Kidney epithelial cell (primary cell): ENCODE measurements at regions not wholly inside any gene's neighbourhood (a gene's known extent, or its start where the extent isn't known, plus 50 kb on each side); places are given as distances from the start of the nearest gene placed in this dataset.

ENCODE experiments used
- DNase-seq: peaks from one replicate; pipeline ENCODE4 v3.0.0-alpha.2; 2010; ENCODE audit warnings: low read depth
- H3K27me3 ChIP-seq: 2 replicates; pipeline ENCODE4 v1.6.0; 2011; ENCODE audit warnings: low read length; ENCODE audit not compliant: control insufficient read depth, insufficient read depth
- H3K36me3 ChIP-seq: 2 replicates; pipeline ENCODE4 v1.5.1; 2011; ENCODE audit warnings: low read length; ENCODE audit not compliant: control insufficient read depth, insufficient read depth
- H3K4me3 ChIP-seq: 2 replicates; pipeline ENCODE4 v1.5.1; 2011; ENCODE audit warnings: low read depth, mild to moderate bottlenecking, control low read depth, low read length
- TF ChIP-seq, protein P1 (sequence below): IDR thresholded peaks from 2 replicates; pipeline ENCODE4 v1.5.1; 2011; ENCODE audit warnings: mild to moderate bottlenecking, moderate library complexity, low read length, control low read depth, inconsistent platforms; ENCODE audit not compliant: insufficient read depth, poor library complexity, severe bottlenecking

DNA sequence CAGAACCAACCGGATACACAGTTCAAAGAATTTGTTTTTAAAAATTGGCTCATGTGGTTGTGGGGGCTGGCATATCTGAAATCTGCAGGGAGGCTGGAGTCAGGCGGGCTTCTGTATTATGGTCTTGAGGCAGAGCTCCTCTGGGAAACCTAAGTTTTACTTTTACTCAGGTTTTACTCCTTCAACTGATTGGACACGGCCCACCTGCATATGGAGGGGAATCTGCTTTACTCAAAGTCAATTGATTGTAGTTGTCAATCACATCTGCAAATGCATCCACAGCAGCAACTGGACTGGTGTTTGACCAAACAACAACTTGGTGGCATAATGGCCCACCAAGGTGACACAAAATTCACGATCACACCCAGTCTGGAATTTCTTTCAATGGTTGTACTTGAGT, 103.4 kb downstream of the ERMARD start:
- H3K4me3 ChIP-seq, result no peak overlapping the region
- TF ChIP-seq, protein P1, sequence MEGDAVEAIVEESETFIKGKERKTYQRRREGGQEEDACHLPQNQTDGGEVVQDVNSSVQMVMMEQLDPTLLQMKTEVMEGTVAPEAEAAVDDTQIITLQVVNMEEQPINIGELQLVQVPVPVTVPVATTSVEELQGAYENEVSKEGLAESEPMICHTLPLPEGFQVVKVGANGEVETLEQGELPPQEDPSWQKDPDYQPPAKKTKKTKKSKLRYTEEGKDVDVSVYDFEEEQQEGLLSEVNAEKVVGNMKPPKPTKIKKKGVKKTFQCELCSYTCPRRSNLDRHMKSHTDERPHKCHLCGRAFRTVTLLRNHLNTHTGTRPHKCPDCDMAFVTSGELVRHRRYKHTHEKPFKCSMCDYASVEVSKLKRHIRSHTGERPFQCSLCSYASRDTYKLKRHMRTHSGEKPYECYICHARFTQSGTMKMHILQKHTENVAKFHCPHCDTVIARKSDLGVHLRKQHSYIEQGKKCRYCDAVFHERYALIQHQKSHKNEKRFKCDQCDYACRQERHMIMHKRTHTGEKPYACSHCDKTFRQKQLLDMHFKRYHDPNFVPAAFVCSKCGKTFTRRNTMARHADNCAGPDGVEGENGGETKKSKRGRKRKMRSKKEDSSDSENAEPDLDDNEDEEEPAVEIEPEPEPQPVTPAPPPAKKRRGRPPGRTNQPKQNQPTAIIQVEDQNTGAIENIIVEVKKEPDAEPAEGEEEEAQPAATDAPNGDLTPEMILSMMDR, result no peak
- H3K36me3 ChIP-seq, result no peaks in the 10 kb centered on the region
- no peaks in the 10 kb centered on the region for H3K27me3 ChIP-seq
- DNase-seq, result no peak

DNA sequence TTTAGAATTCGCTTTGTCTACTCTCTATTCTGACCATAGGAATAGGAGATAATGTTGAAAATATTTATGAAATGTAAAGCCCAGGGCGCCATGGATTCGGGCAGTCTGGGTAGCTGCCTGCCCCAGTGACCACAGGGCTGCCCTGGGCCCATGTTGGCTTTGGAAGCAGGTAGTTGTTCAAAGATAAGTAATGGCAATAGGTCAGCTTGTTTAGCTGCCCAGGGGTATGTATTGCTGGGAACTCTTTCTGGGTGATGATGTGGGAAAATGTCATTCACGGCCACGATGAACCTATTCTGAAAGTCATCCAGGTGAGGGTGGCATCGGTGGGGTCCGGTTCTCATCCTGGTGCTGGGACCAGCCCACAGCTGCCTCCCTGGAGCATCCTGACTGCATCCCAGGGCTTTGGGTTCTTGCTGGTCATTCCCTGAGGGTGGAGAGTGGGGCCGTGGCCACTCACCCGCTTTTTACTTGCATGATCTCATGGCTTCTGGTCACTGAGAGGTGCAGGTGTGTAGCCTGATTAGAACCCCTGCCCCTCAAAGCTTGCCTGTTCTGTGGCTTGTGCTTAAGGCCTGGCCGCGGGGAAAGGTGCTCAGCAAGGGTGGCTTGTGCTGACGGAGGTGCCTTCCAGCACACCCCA, 102.8 kb downstream of the ERMARD start:
- H3K36me3 ChIP-seq, result no peaks in the 10 kb centered on the region
- no peaks in the 10 kb centered on the region for H3K27me3 ChIP-seq
- TF ChIP-seq, protein P1, result no peak
- DNase-seq, result no peak
- no peak overlapping the region for H3K4me3 ChIP-seq

DNA sequence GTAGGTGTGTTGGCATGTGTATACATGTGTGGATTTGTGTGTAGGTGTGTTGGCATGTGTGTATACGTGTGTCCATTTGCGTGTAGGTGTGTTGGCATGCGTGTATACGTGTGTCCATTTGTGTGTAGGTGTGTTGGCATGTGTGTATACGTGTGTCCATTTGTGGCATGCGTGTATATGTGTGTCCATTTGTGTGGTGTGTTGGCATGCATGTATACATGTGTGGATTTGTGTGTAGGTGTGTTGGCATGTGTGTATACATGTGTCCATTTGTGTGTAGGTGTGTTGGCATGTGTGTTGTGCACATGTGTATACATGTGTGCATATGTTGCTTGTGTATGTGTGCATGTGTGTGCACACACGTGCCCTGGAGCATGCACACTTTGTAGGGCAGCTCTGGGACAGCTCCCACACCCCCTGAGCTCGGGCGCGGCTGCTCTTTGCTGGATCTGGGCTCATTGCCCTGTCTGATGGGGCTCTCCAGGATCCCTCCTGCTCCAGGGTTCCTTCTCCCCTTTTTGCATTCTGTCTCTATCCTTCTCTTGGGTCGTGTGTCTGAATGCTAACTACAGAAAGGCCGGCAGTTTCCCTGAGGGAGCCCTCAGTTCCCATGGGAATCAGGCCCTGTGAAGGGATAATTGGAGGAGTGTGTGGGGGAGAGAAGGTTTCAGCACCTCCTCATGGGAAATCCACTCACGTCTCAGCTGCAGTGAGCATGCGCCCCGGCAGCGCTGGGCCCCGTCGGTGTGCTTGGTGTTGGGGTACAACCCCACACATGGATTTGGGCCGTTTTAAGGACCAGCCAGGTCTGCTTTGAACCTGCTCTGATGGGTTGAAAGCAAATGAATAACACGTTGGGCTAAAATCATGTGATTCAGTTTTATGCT, 102.0 kb downstream of the ERMARD start:
- H3K27me3 ChIP-seq, result no peaks in the 10 kb centered on the region
- DNase-seq, result no peak
- H3K36me3 ChIP-seq, result no peaks in the 10 kb centered on the region
- no peak overlapping the region for H3K4me3 ChIP-seq
- TF ChIP-seq, protein P1, result no peak

DNA sequence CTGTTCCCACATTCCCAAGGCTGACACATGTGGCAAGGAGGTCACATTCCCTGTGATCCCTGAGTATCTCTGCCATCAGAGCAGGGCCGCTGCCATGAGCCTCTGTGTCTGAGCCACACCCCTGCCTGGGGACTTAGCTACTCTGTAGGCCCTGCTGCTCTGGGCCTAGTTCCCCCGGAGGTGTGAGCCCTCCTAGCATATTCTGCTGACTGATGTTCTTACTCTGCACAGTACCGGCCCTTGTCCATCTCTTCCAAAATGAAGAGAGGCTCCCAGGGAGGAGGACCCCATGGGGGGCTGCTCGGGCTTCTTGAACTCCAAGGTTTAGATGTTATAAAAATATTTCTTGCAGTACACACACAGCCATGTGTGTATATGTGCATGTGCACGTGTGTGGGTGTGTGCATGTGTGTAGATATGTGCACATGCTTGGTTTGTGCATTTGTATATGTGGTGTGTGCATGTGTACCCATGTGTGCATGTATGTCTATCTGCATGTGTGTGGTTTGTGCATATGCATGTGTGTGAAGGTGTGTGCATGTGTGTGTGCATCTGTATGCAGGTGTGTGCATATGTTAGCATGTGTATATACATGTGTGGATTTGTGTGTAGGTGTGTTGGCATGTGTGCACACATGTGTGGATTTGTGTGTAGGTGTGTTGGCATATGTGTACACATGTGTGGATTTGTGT, 101.2 kb downstream of the ERMARD start:
- TF ChIP-seq, protein P1, result no peak
- Histone ChIP-seq H3K36me3 (no peaks in the 10 kb centered on the region), H3K4me3 (no peak overlapping the region), H3K27me3 (no peaks in the 10 kb centered on the region)
- no peak for DNase-seq

DNA sequence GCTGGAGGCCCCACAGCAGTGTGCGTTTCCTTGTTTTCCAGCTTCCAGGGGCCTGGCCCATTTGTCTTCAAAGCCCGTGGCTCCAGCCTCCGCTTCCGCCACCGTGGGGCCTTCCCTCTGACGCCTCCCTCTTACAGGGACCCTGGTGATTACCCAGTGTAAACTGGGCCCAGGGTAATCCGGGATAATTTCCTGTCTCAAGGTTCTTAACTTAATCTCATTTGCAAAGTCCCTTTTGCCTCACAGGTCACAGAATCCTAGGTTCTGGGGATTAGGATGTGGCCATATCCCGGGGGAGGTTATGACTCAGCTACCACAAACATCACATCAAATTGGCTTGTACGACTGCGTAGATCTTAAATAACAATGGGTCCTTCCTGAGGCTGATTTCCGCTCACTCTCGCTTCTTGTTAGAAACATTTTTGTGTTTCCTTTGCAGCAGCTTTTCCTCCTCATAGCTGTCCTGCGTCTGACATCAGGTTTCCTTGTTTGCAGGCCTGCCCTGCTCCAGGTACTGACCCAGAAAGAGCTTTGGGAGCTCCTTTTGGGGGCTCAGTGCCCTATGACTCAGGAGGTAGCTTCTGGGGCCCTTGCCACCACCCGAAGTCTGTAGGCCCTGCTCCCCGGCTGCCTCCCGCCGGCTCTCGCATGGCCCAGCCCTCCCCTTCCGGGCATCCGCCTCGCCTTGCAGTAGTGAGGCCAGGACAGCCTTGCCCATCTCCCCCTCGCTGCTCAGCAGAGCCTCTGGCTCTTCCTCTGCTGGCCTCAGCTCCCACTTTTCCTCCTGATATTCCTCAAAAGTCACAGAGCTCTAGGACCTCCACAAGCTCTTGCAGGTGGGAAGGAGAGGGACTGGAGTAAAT, 100.5 kb downstream of the ERMARD start:
- no peak overlapping the region for H3K4me3 ChIP-seq
- TF ChIP-seq, protein P1, result no peak
- H3K27me3 ChIP-seq, result no peaks in the 10 kb centered on the region
- no peaks in the 10 kb centered on the region for H3K36me3 ChIP-seq
- no peak for DNase-seq
